ENCODE measurements at regions not wholly inside any gene's neighbourhood (a gene's known extent, or its start where the extent isn't known, plus 50 kb on each side); places are given as distances from the start of the nearest gene placed in this dataset.

GRCh38 chr10:4188406-4188805, 403.4 kb upstream of the KLF6 start:
- FAIRE-seq (no peak), DNase-seq (ENCODE audit: low read depth, low spot score) (no peak)
- Histone ChIP-seq H3K9ac (replicated peaks; ENCODE audit: extremely low read depth, insufficient read depth, low read length) (no peak overlapping the region), H3K9me3 (replicated peaks; ENCODE audit: control insufficient read depth, insufficient read depth, low read length) (no peaks in the 10 kb centered on the region), H3K4me3 (replicated peaks in 1 of 3; ENCODE audit: insufficient read depth in 1 of 3, low read depth in 1 of 3, low read length in 3 of 3) (no peak overlapping the region), H2AFZ (ENCODE audit: low read depth, low read length) (no peak overlapping the region), H3K9me1 (replicated peaks; ENCODE audit: control insufficient read depth, extremely low read depth, insufficient read depth, low read length) (no peaks in the 10 kb centered on the region), H3K27ac (ENCODE audit: insufficient read depth, low read depth, low read length) (no peak overlapping the region), H3K36me3 (ENCODE audit: control insufficient read depth in 2 of 2, extremely low read depth in 1 of 2, insufficient read depth in 2 of 2, low read length in 2 of 2) (no peaks in the 10 kb centered on the region), H3K79me2 (ENCODE audit: control insufficient read depth, insufficient read depth, low read length) (no peaks in the 10 kb centered on the region), H3K4me1 (ENCODE audit: control insufficient read depth, extremely low read depth, insufficient read depth, low read length) (no peaks in the 10 kb centered on the region), H3K27me3 (ENCODE audit: control insufficient read depth in 2 of 2, insufficient read depth in 2 of 2, low read length in 2 of 2) (no peaks in the 10 kb centered on the region), H4K20me1 (replicated peaks; ENCODE audit: control insufficient read depth, extremely low read depth, insufficient read depth, low read length) (no peaks in the 10 kb centered on the region), H3K4me2 (ENCODE audit: insufficient read depth, low read length) (no peak overlapping the region)
- POLR2A ChIA-PET: no interaction called here
- TF ChIP-seq JUN (IDR thresholded peaks at IDR 0.05; ENCODE audit: borderline replicate concordance, insufficient read depth, insufficient read length, low read depth): no peak
- no peak for TF ChIP-seq MYC (IDR thresholded peaks at IDR 0.05; ENCODE audit: low read depth, low read length)
- TF ChIP-seq POLR2AphosphoS5 (IDR thresholded peaks at IDR 0.05; ENCODE audit: insufficient read depth, low read depth, low read length): no peak
- no peak for TF ChIP-seq CTCF (IDR thresholded peaks at IDR 0.05; ENCODE audit: extremely low read depth in 1 of 2, insufficient read depth in 1 of 2, low read depth in 1 of 2, low read length in 2 of 2)
- TF ChIP-seq FOS (IDR thresholded peaks at IDR 0.05; ENCODE audit: borderline replicate concordance, insufficient read depth, low read length): no peak
- TF ChIP-seq POLR2A (IDR thresholded peaks at IDR 0.05; ENCODE audit: low read depth, low read length): no peak
- TF ChIP-seq EZH2 (IDR thresholded peaks at IDR 0.05; ENCODE audit: borderline replicate concordance, low read depth, low read length, severe bottlenecking): no peak
- TF ChIP-seq MAX (IDR thresholded peaks at IDR 0.05; ENCODE audit: insufficient read depth, insufficient read length): no peak
- no peak for TF ChIP-seq GATA2 (IDR thresholded peaks at IDR 0.05; ENCODE audit: insufficient read depth, insufficient read length, low read depth, low read length)
- CTCF ChIA-PET: interaction anchor here (0.6 kb wide), 1 partner anchor 47 kb away, joined by 3 read pairs; no protein-coding TSS in a partner anchor
- BruUV-seq (replicated peaks): no TSS peak
- intact Hi-C loops (cut with micrococcal nuclease) (no loop called here), dilution Hi-C loops (cut with MboI; ENCODE audit: extremely low pct_ligation_motif_present, low sequenced_read_pairs) (no loop called here)
